Liver (tissue), 3 donors: ENCODE measurements at regions not wholly inside any gene's neighbourhood (a gene's known extent, or its start where the extent isn't known, plus 50 kb on each side); places are given as distances from the start of the nearest gene placed in this dataset.

Source experiments
- EGR1 ChIP-seq, 2 donors: IDR thresholded peaks; 2 replicates each; pipeline ENCODE4 v1.6.1; 2016 to 2018; ENCODE audit warnings: antibody characterized with exemption in 2 of 2, low read depth in 2 of 2
- RAD21 ChIP-seq, 2 donors: IDR thresholded peaks; 2 replicates each; pipeline ENCODE4 v1.6.1; 2016; ENCODE audit warnings: antibody characterized with exemption in 2 of 2, mild to moderate bottlenecking in 2 of 2
- RXRA ChIP-seq, 2 donors: IDR thresholded peaks; 2 replicates each; pipeline ENCODE4 v1.6.1; 2017 to 2018; ENCODE audit warnings: antibody characterized with exemption in 2 of 2, mild to moderate bottlenecking in 1 of 2
- YY1 ChIP-seq: IDR thresholded peaks from 2 replicates; pipeline ENCODE4 v1.6.1; 2016; ENCODE audit warnings: antibody characterized with exemption, mild to moderate bottlenecking
- ZBTB33 ChIP-seq: IDR thresholded peaks from 2 replicates; pipeline ENCODE4 v1.6.1; 2016; ENCODE audit warnings: antibody characterized with exemption
- TF ChIP-seq, protein P1 (sequence below): IDR thresholded peaks from 2 replicates; pipeline ENCODE4 v1.6.1; 2016; ENCODE audit warnings: antibody characterized with exemption, mild to moderate bottlenecking
- TF ChIP-seq, protein P2 (sequence below): IDR thresholded peaks from 2 replicates; pipeline ENCODE4 v1.6.1; 2016; ENCODE audit warnings: antibody characterized with exemption
- TF ChIP-seq, protein P3 (sequence below): fragments of 150-350 bp; IDR thresholded peaks from 2 replicates; pipeline ENCODE4 v1.5.1; 2017; ENCODE audit warnings: improper control_type of control experiment, low read depth, low read length; ENCODE audit not compliant: missing input control
- donor health status: healthy.
- donor health status: healthy.

GRCh38 chr12:94879542-94879941 is 124.0 kb downstream of the NDUFA12 start:
- TF ChIP-seq, protein P1, sequence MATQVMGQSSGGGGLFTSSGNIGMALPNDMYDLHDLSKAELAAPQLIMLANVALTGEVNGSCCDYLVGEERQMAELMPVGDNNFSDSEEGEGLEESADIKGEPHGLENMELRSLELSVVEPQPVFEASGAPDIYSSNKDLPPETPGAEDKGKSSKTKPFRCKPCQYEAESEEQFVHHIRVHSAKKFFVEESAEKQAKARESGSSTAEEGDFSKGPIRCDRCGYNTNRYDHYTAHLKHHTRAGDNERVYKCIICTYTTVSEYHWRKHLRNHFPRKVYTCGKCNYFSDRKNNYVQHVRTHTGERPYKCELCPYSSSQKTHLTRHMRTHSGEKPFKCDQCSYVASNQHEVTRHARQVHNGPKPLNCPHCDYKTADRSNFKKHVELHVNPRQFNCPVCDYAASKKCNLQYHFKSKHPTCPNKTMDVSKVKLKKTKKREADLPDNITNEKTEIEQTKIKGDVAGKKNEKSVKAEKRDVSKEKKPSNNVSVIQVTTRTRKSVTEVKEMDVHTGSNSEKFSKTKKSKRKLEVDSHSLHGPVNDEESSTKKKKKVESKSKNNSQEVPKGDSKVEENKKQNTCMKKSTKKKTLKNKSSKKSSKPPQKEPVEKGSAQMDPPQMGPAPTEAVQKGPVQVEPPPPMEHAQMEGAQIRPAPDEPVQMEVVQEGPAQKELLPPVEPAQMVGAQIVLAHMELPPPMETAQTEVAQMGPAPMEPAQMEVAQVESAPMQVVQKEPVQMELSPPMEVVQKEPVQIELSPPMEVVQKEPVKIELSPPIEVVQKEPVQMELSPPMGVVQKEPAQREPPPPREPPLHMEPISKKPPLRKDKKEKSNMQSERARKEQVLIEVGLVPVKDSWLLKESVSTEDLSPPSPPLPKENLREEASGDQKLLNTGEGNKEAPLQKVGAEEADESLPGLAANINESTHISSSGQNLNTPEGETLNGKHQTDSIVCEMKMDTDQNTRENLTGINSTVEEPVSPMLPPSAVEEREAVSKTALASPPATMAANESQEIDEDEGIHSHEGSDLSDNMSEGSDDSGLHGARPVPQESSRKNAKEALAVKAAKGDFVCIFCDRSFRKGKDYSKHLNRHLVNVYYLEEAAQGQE, result peak; percentile 99
- TF ChIP-seq YY1 (no peak), RAD21 (IDR thresholded peaks at IDR 0.05) (no peak), EGR1 (IDR thresholded peaks at IDR 0.05; ENCODE audit: low read depth in 2 of 2) (no peak), RXRA (IDR thresholded peaks at IDR 0.05) (no peak), ZBTB33 (no peak)
- TF ChIP-seq, protein P2, sequence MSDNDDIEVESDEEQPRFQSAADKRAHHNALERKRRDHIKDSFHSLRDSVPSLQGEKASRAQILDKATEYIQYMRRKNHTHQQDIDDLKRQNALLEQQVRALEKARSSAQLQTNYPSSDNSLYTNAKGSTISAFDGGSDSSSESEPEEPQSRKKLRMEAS, result no peak
- TF ChIP-seq, protein P3, sequence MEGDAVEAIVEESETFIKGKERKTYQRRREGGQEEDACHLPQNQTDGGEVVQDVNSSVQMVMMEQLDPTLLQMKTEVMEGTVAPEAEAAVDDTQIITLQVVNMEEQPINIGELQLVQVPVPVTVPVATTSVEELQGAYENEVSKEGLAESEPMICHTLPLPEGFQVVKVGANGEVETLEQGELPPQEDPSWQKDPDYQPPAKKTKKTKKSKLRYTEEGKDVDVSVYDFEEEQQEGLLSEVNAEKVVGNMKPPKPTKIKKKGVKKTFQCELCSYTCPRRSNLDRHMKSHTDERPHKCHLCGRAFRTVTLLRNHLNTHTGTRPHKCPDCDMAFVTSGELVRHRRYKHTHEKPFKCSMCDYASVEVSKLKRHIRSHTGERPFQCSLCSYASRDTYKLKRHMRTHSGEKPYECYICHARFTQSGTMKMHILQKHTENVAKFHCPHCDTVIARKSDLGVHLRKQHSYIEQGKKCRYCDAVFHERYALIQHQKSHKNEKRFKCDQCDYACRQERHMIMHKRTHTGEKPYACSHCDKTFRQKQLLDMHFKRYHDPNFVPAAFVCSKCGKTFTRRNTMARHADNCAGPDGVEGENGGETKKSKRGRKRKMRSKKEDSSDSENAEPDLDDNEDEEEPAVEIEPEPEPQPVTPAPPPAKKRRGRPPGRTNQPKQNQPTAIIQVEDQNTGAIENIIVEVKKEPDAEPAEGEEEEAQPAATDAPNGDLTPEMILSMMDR, result no peak
